HG03460 (cell line): ENCODE measurements at regions not wholly inside any gene's neighbourhood (a gene's known extent, or its start where the extent isn't known, plus 50 kb on each side); places are given as distances from the start of the nearest gene placed in this dataset.
"Not testable (repeated sequence)": the region's sequence is repeated elsewhere in the genome, so short reads cannot be mapped to it uniquely, and the experiment has no call there.

Experiments
- ATAC-seq: cut with Tn5 transposase; IDR thresholded peaks from one replicate; pipeline ENCODE4 v1.9.1; 2021; ENCODE audit not compliant: unreplicated experiment

GRCh38 chr18:55762424-55762823, 174.4 kb upstream of the TCF4 start:
- ATAC-seq, result no peak

GRCh38 chr18:55753643-55754263, 165.8 kb upstream of the TCF4 start:
- no peak for ATAC-seq

GRCh38 chr18:55751476-55751875, 163.5 kb upstream of the TCF4 start:
- ATAC-seq, result no peak

GRCh38 chr18:55748227-55748738, 160.3 kb upstream of the TCF4 start:
- no peak for ATAC-seq

GRCh38 chr18:55744206-55744605, 156.2 kb upstream of the TCF4 start:
- no peak for ATAC-seq

GRCh38 chr18:55743736-55744135, 155.7 kb upstream of the TCF4 start:
- ATAC-seq, result no peak

GRCh38 chr18:55743133-55743532, 155.1 kb upstream of the TCF4 start:
- no peak for ATAC-seq

GRCh38 chr18:55739488-55739887, 151.5 kb upstream of the TCF4 start:
- no peak for ATAC-seq

GRCh38 chr18:55738483-55739114, 150.6 kb upstream of the TCF4 start:
- ATAC-seq, result no peak

GRCh38 chr18:55737781-55738468, 149.9 kb upstream of the TCF4 start:
- no peak for ATAC-seq

GRCh38 chr18:55737266-55737665, 149.3 kb upstream of the TCF4 start:
- ATAC-seq, result no peak

GRCh38 chr18:55735969-55736368, 148.0 kb upstream of the TCF4 start:
- ATAC-seq, result no peak

- ATAC-seq, result no peak
Measured at GRCh38 chr18:55735199-55735855, 147.3 kb upstream of the TCF4 start.

- ATAC-seq, result no peak
Measured at GRCh38 chr18:55732227-55733106, 144.5 kb upstream of the TCF4 start.

GRCh38 chr18:55731594-55732042, 143.6 kb upstream of the TCF4 start:
- no peak for ATAC-seq

GRCh38 chr18:55721006-55721405, 133.0 kb upstream of the TCF4 start:
- ATAC-seq, result not testable (repeated sequence)

GRCh38 chr18:55713707-55714106, 125.7 kb upstream of the TCF4 start:
- no peak for ATAC-seq

GRCh38 chr18:55706898-55707297, 118.9 kb upstream of the TCF4 start:
- ATAC-seq, result no peak

- no peak for ATAC-seq
Measured at GRCh38 chr18:55699233-55699765, 111.3 kb upstream of the TCF4 start.

- no peak for ATAC-seq
Measured at GRCh38 chr18:55696811-55697210, 108.8 kb upstream of the TCF4 start.
